Fibroblast of pulmonary artery (primary cell): ENCODE measurements at regions not wholly inside any gene's neighbourhood (a gene's known extent, or its start where the extent isn't known, plus 50 kb on each side); places are given as distances from the start of the nearest gene placed in this dataset.

Experiments
- DNase-seq: peaks from one replicate; pipeline ENCODE4 v3.0.0-alpha.2; 2010; ENCODE audit warnings: low read depth
- H3K4me3 ChIP-seq: replicated peaks from 2 replicates; pipeline ENCODE4 v1.5.1; 2011; ENCODE audit warnings: low read depth, mild to moderate bottlenecking, control low read depth, low read length, moderate library complexity
- CTCF ChIP-seq: IDR thresholded peaks from 2 replicates; pipeline ENCODE4 v1.5.1; 2011; ENCODE audit warnings: mild to moderate bottlenecking, control low read depth, low read length, inconsistent platforms; ENCODE audit errors: missing control alignments

GRCh38 chr20:3297079-3297378 is 58.0 kb upstream of the SLC4A11 start:
- DNase-seq = no peak
- H3K4me3 ChIP-seq = no peak overlapping the region
- no peak for TF ChIP-seq CTCF

DNA sequence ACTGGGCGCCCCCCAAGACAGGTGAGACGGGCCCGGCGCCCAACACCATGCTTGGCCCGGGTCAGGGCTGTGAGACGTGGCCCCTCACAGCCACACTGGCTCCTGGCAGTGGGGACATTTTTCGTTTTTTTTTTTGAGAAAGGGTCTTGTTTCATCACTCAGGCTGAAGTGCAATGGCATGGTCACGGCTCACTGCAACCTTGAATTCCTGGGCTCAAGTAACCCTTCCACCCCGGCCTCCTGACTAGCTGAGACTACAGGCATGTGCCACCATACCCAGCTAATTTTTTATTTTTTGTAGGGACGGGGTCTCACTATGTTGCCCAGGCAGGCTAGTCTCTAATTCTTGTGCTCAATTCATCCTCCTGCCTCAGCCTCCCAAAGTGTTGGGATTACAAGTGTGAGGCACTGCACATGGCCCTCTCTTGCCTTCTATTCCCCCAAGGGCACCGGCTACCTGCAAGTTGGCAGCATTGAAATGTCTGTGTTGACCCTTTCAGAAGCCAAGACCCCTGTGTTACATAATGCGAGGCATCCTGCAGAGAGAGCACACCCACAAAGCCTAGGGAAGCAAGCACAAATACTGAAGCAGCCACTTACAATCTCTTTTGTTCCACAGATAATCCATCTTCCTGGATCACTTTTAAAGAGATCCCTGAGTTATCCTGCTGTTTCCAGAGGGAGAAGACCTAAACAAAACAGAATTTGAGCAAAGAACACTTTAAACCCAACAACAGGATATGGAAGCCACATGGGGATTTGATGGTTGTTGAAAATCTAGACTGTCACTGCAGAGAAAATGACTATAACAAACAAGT is 57.5 kb upstream of the SLC4A11 start:
- no peak for DNase-seq
- H3K4me3 ChIP-seq = no peak overlapping the region
- no peak for TF ChIP-seq CTCF
